Left renal cortex interstitium (tissue), 4 donors: ENCODE measurements at regions not wholly inside any gene's neighbourhood (a gene's known extent, or its start where the extent isn't known, plus 50 kb on each side); places are given as distances from the start of the nearest gene placed in this dataset.
"Not testable (repeated sequence)": the region's sequence is repeated elsewhere in the genome, so short reads cannot be mapped to it uniquely, and the experiment has no call there.

Source experiments
- DNase-seq, 4 donors: peaks; one replicate each; pipeline ENCODE4 v3.0.0-alpha.2; 2013; ENCODE audit warnings: low read depth in 4 of 4, low spot score in 2 of 4, missing footprints in 1 of 4

DNA sequence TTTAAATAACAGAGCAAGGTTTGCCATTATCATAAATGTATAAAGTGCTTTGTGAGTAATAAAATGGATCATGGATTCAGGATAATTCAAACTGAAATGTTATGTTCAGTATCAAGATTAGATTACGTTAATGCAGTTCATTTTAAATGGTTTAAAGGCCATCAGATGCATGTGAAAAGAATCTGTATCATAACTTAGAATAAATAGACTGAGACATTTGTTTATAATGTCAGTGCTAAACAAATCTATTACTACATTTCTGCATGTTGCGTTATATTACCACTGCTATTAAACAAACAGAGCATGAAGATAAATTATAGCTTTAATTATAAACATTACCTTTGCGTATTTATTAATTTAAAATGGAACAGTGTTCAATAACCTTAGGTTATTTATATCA, 160.2 kb downstream of the TOX3 start:
- DNase-seq, result no peak

DNA sequence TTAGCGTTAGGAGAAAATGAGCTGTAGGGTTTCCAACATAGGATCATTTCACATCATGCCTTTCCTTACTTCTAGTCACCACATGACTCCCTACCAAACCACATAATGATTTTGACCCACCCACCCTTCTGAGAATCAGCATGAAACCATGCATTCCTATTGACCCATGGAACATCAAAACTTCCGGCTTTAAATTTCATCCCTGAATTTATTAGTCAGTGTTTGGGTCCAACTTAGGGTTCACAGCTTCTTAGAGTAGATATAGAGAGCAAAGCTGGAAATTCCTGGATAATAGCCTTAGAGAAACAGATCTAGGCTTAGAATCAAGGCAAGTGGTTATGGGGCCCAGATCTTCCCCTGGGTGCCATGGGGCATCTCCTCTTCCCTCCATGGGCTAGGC, 162.6 kb downstream of the TOX3 start:
- DNase-seq, result no peak

DNA sequence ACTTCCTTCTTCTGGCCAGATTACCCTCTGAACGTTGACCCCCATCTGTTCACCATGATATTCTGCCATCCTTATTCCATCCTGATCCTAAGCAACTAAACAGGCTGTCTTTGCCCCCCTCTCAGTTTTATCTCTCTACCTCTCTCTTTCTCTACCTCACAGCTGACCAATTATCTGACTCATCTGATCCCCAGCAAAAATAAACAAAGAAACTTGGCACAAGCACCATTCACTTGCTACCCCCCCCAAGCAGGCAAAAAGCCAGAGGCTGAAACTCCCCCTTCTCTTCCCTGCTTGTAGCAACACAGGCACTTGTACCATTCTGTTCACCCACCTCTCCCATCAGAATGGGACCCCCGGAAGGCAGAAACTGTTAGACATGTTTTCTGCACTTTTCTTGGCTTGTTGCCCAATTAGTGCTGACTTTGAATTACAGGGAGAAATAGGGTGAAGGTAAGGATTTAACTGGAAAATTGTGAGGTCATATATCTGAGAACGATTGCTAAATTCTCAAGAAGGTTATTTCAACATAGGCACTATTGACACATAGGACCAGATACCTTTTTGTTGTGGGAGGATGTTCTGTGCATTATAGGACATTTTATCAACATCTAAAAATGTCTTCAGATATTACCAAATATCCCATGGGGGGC, 163.2 kb downstream of the TOX3 start:
- no peak for DNase-seq

DNA sequence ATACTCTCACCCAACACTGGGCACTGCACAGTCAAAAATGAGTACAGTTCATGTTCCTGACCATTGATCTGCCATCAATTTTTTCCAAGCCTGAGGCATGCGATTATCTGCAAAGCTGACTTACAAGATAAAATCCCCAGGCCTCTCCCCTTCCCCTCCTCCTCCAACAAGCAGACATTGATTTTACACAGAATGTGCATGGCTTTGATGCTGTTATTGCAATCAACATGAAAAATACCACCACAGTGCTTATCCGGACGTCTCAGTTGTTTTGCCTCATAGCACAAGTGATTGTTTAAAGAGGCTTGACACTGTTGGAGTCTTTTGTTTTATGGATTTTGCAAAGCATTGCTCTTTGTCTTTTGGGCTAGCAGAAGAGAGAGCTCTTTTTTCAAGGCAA, 163.8 kb downstream of the TOX3 start:
- DNase-seq, result no peak

DNA sequence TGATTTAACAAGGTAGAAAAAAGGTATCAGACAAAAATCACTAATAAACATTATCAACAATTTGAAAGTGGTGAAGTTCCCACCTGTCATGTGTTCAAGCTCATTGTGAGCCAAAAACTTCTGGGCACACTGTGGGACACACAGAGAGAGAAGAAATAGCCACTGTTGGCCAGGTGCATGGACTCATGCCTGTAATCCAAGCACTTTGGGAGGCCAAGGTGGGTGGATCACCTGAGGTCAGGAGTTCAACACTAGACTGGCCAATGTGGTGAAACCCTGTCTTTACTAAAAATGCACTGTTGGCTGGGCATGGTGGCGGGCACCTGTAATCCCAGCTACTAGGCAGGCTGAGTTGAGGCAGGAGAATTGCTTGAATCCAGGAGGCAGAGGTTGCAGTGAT, 167.4 kb downstream of the TOX3 start:
- DNase-seq, result no peak

DNA sequence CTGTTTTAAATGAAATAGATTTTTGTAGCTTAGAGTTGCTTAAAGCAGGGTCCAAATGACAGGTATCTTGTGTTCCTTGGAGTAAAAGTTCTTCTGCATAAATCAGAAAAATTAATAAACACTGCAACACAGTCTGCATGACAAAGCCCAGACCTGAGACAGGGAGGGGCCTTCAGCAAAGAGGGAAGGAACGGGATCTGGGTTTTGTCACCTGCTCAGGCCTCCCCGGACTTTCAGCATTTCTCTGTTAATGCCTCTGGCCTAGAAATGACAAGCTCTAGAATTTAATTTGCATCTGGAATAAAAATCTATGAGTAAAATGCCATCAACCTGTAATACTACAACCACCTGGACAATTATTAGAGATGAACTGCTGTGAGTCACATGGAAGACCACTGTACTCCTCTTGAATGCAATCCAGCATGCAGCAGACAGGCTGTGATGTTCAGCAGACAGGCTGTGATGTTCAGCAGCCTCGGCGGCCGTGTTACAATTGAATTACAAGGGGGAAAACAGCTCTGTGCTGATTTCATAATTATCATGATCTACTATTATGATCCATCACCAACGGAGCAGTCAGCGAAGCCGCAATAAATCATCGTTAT, 170.2 kb downstream of the TOX3 start:
- DNase-seq, result no peak

DNA sequence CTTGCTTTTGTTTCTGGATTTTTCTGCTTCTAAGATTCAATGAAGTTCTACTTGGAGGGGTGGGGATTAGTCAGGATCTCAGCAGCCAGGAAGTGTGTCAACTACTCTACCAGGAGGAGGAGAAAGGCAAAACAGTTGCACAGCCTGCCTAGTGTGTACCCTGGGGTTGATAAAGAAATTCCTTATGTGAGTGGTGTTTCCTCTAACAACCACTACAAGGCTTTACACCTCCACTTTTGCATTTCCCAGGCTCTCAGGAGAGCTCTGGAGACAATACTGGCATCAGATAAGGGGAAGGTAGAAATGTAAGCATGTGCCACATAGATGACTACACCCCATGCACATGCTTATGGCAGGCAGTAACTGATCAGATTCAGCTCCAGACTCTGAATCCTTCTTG, 174.6 kb downstream of the TOX3 start:
- no peak for DNase-seq

DNA sequence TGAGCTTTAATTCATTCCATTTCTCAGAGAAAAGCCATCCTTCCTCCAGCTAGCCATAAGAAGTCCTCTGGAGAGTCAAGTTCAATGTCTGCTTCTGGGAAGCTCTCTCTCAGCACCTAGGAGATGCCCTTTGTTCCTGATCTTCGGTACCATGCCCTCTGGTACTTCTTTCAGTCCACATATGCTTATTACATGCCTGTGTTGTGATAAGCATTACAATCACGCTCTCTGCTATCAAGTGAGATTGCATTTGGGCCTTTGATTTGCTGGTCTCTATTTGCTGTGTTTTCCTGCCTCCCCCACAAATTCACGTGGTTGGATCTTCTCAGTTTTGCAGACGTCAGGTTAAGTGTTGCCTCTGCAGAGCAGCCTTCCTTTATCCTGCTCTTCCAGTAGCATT, 178.1 kb downstream of the TOX3 start:
- DNase-seq, result no peak

DNA sequence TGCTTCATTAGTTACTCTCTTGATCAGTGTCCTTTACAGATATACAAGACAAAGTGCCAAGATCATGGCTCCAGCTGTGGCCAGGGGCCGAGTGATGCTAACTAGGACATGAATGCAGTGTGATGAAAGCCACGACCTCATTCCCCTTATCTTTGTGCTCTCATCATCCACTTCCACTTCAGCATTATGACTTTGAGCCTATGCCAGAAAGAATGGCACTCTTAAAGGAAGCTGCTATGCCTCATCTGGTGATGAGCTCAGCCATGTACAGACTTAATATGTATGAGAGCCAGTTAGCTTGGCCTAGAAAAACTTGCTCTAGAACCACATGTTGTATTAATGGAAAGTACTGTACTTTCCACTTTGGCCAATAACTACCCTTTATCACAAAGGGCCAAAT, 179.1 kb downstream of the TOX3 start:
- no peak for DNase-seq

DNA sequence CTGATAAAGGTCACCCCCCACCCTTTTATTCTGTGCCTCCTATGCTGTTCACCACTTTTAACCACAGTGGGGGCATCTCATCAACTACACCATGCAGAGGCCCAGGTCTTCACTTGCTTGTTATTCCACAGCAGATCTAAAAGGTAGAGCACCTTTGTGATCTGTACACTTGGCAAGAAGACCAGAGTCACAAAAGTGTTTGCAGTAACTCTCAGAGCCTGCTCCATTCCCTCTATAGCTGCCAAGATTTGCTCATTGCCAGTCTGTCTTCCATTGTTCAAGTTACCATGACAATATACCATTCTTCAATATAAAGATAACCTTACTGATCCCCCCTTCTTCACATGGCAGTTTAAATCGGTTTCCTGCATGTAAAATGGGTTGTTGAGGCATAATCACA, 180.0 kb downstream of the TOX3 start:
- DNase-seq, result no peak

DNA sequence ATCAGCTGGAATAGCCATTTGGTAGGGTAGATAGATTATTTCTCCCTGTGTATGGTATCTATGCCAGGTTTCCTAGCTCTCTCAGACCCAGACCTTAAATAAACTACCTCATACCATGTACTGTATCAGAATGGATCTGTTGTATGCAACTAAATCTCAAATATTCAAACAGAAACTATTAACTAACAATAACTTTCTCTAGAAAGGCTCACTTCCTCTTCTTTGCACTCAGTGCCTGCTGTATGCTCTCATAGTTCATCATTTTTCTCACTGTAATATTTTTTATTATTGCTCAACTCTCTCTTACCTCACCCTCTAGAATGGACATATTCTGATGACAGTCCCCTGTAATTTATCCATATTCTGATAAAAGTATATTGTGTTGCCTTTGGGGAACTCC, 182.4 kb downstream of the TOX3 start:
- DNase-seq, result no peak

DNA sequence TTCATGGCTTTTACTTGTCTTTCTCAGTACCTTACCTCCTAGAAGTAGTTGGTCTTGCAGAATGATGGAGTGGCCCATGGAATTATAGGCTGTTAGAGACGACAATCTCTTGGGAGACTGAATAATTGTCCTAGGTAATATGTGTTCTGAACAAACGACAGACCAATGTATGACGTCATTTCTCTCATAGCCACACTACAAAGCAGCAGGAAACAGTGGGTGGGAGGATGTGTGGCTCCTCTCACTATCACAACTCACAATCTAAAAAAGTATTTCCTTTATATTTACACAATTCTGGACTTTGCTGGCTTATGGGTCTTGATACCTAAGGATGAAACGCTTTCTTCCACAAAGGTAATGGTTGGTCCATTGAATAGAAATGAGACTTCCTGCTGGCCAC, 183.9 kb downstream of the TOX3 start:
- DNase-seq, result no peak

DNA sequence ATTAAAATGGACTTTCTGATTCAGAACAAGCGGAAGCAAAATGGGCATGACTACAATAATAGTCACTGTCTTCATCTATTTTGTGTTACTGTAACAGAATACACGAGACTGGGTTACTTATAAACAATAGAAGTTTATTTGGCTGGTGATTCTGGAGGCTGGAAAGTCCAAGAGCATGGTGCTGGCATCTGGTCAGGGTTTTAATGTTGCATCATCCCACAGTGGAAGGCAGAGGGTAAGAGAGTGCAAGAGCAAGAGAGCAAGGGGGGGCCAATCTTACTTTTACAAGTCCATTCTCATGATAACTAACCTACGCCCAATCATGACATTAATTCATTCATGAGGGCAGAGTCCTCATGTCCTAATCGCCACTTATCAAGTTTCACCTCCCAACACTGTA, 189.2 kb downstream of the TOX3 start:
- no peak for DNase-seq

DNA sequence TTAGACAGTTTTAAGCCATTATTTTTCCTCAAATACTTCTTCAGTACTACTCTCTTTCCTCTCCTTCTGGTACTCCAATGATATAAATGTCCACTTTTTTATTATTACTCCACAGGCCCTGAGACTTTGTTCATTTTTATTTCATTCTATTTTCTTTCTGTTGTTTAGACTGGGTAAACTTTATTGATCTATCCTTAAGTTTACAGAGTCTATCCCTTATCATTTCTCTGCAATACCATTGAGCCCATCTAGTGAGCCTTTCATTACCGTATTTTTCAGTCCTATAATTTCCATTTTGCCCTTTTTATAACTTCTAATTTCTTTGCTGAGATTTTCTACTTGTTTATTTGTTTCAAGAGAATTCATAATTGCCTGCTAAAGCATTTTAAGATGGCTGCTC, 193.7 kb downstream of the TOX3 start:
- no peak for DNase-seq

DNA sequence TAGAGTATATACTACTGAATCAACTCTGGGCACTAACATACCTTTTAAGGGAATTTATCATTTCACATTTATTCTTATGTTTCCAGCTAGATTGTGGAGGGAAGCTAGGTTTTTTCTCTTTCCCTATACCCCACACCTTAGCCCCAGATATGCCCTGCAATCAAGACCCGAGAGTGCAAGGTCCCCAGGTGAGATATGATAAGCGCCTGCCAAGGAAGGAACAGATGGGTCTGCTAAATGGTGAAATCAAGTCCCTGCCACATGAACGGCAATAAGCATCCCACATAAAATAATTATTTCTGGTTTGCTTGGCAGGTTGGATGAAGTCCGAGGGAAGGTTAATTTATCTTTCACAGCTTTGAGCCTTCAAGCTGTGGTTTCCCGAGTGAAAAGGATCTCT, 195.5 kb downstream of the TOX3 start:
- DNase-seq, result no peak

DNA sequence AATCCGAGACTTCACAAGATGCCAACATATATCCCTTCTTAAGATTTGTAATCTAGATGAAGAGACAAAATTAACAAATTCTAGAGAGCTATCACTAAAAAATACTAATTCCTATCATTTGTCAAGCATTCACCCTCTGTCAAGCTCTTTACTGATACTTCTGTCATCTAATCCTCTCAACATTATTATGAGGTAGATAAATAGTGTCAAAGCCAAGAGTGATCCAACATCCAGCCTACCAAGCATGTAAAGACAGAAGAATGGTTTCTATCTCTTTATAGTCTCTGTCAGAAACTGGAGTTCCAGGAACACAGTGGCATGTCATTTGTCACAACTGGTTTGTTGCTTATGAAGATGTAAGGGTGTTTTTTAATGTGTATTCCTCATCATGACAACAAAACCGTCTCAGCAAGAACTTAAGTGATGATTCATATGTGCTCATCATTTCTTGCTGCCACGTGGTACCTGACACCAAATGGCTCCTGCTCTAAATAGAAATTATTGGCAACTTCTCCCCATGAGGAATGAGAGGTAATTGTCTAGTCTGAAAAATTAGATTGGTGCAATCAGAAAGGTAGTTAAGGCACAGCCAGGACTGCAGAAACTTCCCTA, 196.8 kb downstream of the TOX3 start:
- DNase-seq, result no peak

DNA sequence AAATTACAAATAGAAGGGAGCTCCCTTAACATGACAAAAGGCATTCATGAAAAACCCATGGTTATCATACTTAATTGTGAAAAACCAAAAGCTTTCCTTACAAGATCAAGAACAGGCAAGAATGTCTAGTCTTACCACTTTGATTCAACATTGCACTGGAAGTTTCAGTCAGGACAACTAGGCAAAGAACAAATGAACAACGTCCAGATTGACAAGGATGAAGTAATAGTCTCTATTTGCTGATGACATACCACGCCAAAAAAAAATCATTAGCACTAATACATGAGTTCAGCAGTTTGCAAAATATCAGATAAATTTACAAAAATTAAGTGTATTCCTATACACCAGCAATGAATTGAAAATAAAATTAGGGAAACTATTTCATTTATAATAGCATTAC, 200.2 kb downstream of the TOX3 start:
- no peak for DNase-seq

DNA sequence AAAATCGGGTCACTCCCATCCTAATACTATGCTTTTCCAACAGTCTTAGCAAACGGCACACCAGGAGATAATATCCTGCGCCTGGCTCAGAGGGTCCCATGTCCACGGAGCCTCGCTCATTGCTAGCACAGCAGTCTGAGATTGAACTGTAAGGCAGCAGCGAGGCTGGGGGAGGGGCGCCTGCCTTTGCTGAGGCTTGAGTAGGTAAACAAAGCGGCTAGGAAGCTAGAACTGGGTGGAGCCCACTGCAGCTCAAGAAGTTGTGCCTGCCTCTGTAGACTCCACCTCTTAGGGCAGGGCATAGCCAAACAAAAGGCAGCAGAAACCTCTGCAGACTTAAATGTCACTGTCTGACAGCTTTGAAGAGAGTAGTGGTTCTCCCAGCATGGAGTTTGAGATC, 213.3 kb downstream of the TOX3 start:
- DNase-seq, result not testable (repeated sequence)

DNA sequence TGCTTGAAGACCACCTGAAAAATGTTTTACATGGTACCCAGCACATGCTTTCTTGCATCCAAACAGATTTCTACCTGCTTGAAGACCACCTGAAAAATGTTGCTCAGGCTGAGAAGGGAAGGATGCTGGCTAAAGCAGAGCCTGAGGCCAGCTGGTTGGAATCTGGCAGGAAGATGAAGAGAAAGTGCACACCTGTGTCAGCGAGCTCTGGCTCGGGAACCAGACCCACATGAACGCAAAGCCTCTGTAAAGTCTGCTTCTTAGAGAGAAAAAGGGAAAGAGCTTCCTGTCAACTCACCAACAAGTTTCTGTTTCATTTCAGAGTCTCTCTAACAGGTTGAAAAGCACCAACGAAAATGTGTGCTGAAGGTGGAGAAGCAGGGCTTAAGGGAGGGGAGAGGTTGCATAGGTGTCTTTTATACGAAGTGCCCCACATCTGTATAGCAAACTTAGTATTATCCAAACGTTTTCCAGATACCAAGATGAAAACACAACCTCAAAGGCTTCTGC, 226.0 kb downstream of the TOX3 start:
- no peak for DNase-seq

DNA sequence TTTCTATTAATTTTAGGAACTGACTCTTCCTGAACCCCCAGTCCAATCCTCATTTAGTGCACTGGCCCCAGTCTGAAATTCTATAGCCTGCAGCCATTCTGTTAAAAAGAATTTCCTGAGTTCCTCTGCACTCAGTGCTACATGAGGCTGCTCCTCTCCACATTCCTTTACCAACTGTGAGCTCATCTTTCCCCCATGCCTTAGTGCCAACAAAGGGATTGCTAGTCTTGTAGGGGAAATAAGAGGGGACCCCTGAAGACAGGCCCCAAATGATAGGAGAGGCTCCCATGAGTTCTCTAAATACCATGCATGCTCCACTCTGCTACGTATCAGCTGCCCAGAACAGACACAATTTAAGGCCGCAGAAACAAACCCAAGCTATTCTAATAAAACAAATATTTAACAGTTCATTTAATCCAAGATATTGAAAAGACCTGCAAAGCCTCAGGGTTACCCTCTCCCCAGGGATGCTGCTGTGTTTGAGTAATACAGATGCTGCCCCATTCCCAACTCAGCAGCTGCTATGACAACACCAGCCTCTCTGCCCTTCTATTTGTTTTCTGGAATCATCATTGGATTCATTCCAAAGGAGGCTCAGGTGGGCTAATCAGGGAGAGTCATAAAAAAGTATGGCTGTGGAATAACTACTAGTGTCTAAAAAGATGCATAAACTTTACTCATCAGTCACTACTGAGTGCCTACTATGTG, 228.5 kb downstream of the TOX3 start:
- no peak for DNase-seq

DNA sequence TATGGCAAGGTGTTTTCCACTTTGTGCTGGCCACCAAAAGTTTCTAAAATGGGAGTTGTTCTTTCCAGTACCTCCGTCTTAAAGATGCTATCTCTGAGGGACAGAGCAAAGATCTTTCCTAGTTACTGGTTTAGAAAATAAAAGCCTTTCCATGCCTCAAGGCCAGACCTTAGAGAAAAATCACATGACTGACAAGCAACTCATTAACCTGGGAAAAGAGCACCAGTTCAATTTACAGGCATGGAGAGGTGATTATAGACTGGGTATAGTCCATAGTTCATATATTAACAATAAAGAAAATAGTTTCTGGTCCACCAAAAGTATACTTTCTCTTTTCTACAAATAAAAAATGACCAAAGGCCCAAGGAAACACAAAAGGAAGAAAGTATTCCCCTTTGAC, 230.7 kb downstream of the TOX3 start:
- no peak for DNase-seq

DNA sequence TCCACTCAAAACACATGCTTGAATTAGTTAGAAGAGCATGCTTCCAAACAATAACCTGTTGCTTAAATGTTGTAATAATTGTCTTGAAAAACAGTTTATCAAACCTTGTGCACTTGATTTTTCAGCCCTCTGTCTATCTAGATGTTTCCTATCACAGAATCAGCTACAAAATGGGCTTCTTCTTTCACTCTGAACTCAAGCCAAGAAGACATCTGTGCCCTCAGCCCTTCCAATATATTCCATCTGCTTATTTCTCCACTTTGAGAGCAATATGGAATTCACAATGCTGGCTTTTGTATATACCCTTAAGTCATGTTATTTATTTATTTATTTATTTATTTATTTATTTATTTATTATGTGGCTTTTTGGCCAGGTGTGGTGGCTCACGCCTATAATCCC, 234.2 kb downstream of the TOX3 start:
- no peak for DNase-seq
